SK-N-SH treated with all-trans-retinoic acid at 6 μM for 48 hours (cell line): ENCODE measurements at regions not wholly inside any gene's neighbourhood (a gene's known extent, or its start where the extent isn't known, plus 50 kb on each side); places are given as distances from the start of the nearest gene placed in this dataset.

Experiments
- BACH2 ChIP-seq: fragments of 250-450 bp; sonication (Bioruptor Pico); IDR thresholded peaks from 2 replicates; pipeline ENCODE4 v1.9.0; 2021; ENCODE audit warnings: mild to moderate bottlenecking, borderline replicate concordance
- CREB5 ChIP-seq: fragments of 250-450 bp; sonication (Bioruptor Pico); IDR thresholded peaks from 2 replicates; pipeline ENCODE4 v1.5.1; 2020; ENCODE audit warnings: low read depth, mild to moderate bottlenecking, moderate library complexity
- CSDC2 ChIP-seq: fragments of 250-450 bp; sonication (Bioruptor Pico); IDR thresholded peaks from 2 replicates; pipeline ENCODE4 v1.5.0; 2020; ENCODE audit warnings: mild to moderate bottlenecking, moderate library complexity
- CSRNP3 ChIP-seq: fragments of 250-450 bp; sonication (Bioruptor Pico); IDR thresholded peaks from 2 replicates; pipeline ENCODE4 v1.5.1; 2021; ENCODE audit warnings: mild to moderate bottlenecking, moderate library complexity
- OSR1 ChIP-seq: fragments of 250-450 bp; sonication (Bioruptor Pico); IDR thresholded peaks from 2 replicates; pipeline ENCODE4 v1.8.0; 2022; ENCODE audit warnings: moderate library complexity, mild to moderate bottlenecking, inconsistent platforms
- PATZ1 ChIP-seq: fragments of 250-450 bp; sonication (Bioruptor Pico); IDR thresholded peaks from 2 replicates; pipeline ENCODE4 v1.8.0; 2020; ENCODE audit warnings: mild to moderate bottlenecking, moderate library complexity, borderline replicate concordance
- TCF4 ChIP-seq: fragments of 250-450 bp; sonication (Bioruptor Pico); IDR thresholded peaks from 2 replicates; pipeline ENCODE4 v1.8.0; 2021; ENCODE audit warnings: mild to moderate bottlenecking, moderate library complexity, borderline replicate concordance
- TOX ChIP-seq: fragments of 250-450 bp; sonication (Bioruptor Pico); IDR thresholded peaks from 2 replicates; pipeline ENCODE4 v1.8.0; 2021; ENCODE audit warnings: mild to moderate bottlenecking, moderate library complexity, borderline replicate concordance
- ZC3H10 ChIP-seq: fragments of 250-450 bp; sonication (Bioruptor Pico); IDR thresholded peaks from 2 replicates; pipeline ENCODE4 v1.5.1; 2021; ENCODE audit warnings: mild to moderate bottlenecking, moderate library complexity
- ZFP3 ChIP-seq: fragments of 250-450 bp; sonication (Bioruptor Pico); IDR thresholded peaks from 2 replicates; pipeline ENCODE4 v1.5.0; 2020; ENCODE audit warnings: mild to moderate bottlenecking, moderate library complexity
- ZFP30 ChIP-seq: fragments of 450-650 bp; formaldehyde crosslinking; IDR thresholded peaks from 2 replicates; pipeline ENCODE4 v1.5.0; 2022; ENCODE audit warnings: mild to moderate bottlenecking, moderate library complexity

DNA sequence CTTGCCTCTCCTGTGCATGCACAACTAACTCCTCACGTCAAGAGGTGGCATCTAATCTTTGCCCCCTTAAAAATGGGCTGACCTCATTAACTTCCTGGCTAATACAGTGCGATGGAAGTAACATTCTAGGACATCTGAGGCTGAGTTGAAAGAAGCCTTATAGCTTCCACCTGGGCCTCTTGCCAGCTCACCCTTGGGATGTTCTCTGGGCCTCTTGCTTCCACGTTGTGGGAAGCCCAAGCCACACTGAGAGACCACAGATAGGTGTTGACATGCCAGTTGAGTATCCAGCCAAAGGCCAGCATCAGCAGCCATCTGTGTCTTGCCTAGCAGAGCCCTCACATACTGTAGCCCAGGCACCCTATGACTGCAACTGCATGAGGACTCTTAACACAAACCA, 60.8 kb upstream of the GDF10 start:
- no peak for TF ChIP-seq CREB5 (CRISPR knock-in tag)
- no peak for TF ChIP-seq ZFP3
- no peak for TF ChIP-seq ZC3H10 (CRISPR knock-in tag)
- no peak for TF ChIP-seq CSDC2 (CRISPR knock-in tag)
- no peak for TF ChIP-seq CSRNP3 (CRISPR knock-in tag)
- no peak for TF ChIP-seq ZFP30 (CRISPR knock-in tag)
- TF ChIP-seq OSR1 (CRISPR knock-in tag): no peak
- TF ChIP-seq PATZ1 (CRISPR knock-in tag): no peak
- no peak for TF ChIP-seq TCF4 (CRISPR knock-in tag)
- TF ChIP-seq BACH2: no peak
- no peak for TF ChIP-seq TOX (CRISPR knock-in tag)
